A549 (cell line): ENCODE measurements at regions not wholly inside any gene's neighbourhood (a gene's known extent, or its start where the extent isn't known, plus 50 kb on each side); places are given as distances from the start of the nearest gene placed in this dataset.

Source experiments
- CEBPB ChIP-seq, 2 experiments: fragments of >200 bp in 1 of 2; sonication (Bioruptor Twin) in 1 of 2; formaldehyde crosslinking in 1 of 2; IDR thresholded peaks; 2 replicates each; pipeline ENCODE4 v1.6.1; 2012 to 2016
- CHD4 ChIP-seq: fragments of 200-600 bp; sonication (generic); IDR thresholded peaks from 2 replicates; pipeline ENCODE4 v1.6.1; 2016; ENCODE audit warnings: antibody characterized with exemption, mild to moderate bottlenecking, borderline replicate concordance
- EHMT2 ChIP-seq: fragments of 200-600 bp; sonication (generic); IDR thresholded peaks from 2 replicates; pipeline ENCODE4 v1.6.1; 2016; ENCODE audit warnings: antibody characterized with exemption, low read depth, mild to moderate bottlenecking, moderate library complexity
- ESRRA ChIP-seq: fragments of 150-350 bp; IDR thresholded peaks from 2 replicates; pipeline ENCODE4 v1.6.1; 2014; ENCODE audit warnings: mild to moderate bottlenecking, low read length, borderline replicate concordance
- KDM5A ChIP-seq: fragments of 200-600 bp; sonication (generic); IDR thresholded peaks from 2 replicates; pipeline ENCODE4 v1.6.1; 2016; ENCODE audit warnings: antibody characterized with exemption, mild to moderate bottlenecking
- MAX ChIP-seq: IDR thresholded peaks from 2 replicates; pipeline ENCODE4 v1.6.1; 2012
- RFX5 ChIP-seq: fragments of 450-650 bp; IDR thresholded peaks from 2 replicates; pipeline ENCODE4 v1.7.1; 2014; ENCODE audit warnings: antibody characterized with exemption, mild to moderate bottlenecking, moderate library complexity
- TF ChIP-seq, protein P1 (sequence below): fragments of >200 bp; sonication (Bioruptor Twin); formaldehyde crosslinking; IDR thresholded peaks from 3 replicates; pipeline ENCODE4 v1.5.1; 2016

- TF ChIP-seq, protein P1, sequence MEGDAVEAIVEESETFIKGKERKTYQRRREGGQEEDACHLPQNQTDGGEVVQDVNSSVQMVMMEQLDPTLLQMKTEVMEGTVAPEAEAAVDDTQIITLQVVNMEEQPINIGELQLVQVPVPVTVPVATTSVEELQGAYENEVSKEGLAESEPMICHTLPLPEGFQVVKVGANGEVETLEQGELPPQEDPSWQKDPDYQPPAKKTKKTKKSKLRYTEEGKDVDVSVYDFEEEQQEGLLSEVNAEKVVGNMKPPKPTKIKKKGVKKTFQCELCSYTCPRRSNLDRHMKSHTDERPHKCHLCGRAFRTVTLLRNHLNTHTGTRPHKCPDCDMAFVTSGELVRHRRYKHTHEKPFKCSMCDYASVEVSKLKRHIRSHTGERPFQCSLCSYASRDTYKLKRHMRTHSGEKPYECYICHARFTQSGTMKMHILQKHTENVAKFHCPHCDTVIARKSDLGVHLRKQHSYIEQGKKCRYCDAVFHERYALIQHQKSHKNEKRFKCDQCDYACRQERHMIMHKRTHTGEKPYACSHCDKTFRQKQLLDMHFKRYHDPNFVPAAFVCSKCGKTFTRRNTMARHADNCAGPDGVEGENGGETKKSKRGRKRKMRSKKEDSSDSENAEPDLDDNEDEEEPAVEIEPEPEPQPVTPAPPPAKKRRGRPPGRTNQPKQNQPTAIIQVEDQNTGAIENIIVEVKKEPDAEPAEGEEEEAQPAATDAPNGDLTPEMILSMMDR = no peak
- no peak for TF ChIP-seq CEBPB (IDR thresholded peaks at IDR 0.05)
- TF ChIP-seq EHMT2 = no peak
- TF ChIP-seq KDM5A = no peak
- no peak for TF ChIP-seq CHD4
- TF ChIP-seq MAX = no peak
- TF ChIP-seq ESRRA = no peak
- TF ChIP-seq RFX5 = no peak
Measured at GRCh38 chr1:106676021-106676420, 380.5 kb upstream of the PRMT6 start.
